GM18907 (cell line): ENCODE measurements at regions not wholly inside any gene's neighbourhood (a gene's known extent, or its start where the extent isn't known, plus 50 kb on each side); places are given as distances from the start of the nearest gene placed in this dataset.

Experiments used
- ATAC-seq: cut with Tn5 transposase; IDR thresholded peaks from one replicate; pipeline ENCODE4 v1.9.1; 2021; ENCODE audit warnings: mild to moderate bottlenecking, moderate library complexity; ENCODE audit not compliant: unreplicated experiment

GRCh38 chr9:99513441-99514112 lies 291.5 kb downstream of the SEC61B start:
- peak; percentile 65 for ATAC-seq

DNA sequence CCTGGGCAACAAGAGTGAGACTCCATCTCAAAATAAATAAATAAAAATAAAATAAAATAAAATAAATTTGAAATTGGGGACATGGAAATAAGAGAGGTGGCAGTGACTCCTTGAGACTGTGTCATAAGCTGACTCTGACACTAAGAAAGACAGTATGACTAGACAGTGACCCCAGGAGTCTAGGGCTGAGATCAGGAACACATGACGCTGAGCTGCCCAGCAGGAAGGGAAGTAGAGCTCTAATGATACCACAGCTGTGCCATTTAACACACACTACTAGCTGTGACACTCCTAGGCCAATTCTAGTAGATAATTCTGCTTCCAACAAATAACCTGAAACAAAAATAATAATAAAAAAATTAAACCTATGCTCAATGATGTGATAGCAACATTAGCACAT lies 293.0 kb downstream of the SEC61B start:
- ATAC-seq, result peak; percentile 53

- no peak for ATAC-seq
Measured at GRCh38 chr9:99515895-99516656, 294.0 kb downstream of the SEC61B start.

DNA sequence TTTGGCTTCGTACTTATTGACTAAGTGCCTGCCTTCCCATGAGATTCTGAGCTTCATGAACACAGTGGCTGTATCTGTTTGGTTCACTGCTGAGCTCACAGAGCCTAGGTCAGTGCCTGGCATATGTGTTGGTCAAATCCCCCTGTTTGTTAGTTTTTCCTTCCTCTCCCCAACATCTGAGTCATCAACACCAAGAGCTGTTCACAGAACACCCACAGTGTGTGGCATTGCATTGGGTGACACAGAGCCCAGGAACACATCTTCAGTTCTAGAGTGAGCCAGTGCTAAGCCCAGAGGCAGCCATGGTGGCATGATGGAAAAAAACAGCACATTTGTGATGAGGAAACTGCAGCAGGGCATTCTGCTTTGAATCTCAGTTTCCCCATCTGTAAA lies 294.6 kb downstream of the SEC61B start:
- ATAC-seq, result no peak

DNA sequence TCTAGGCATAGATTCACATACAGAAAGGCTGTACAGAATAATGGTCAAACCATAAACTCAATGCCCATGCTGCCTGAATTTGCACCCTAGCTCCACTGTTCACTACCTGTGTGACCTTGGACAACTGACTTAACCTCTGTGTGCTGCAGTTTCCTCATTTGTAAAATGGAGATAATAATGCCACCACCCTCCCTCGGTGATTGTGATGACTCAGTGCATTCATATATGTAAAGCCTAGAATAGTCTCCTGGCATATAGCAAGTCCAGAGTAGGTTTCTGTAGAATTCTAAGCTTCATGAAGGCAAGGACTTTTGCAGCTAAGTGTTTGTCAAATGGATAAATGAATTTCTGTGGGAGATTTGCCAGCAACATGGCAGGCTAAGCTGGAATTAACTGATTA lies 297.8 kb upstream of the NR4A3 start:
- no peak for ATAC-seq

- no peak for ATAC-seq
Measured at GRCh38 chr9:99531313-99531712, 290.4 kb upstream of the NR4A3 start.

- ATAC-seq, result no peak
Measured at GRCh38 chr9:99533421-99533820, 288.3 kb upstream of the NR4A3 start.

GRCh38 chr9:99537996-99538395 lies 283.7 kb upstream of the NR4A3 start:
- ATAC-seq, result no peak

- ATAC-seq, result no peak
Measured at GRCh38 chr9:99544526-99544925, 277.2 kb upstream of the NR4A3 start.

DNA sequence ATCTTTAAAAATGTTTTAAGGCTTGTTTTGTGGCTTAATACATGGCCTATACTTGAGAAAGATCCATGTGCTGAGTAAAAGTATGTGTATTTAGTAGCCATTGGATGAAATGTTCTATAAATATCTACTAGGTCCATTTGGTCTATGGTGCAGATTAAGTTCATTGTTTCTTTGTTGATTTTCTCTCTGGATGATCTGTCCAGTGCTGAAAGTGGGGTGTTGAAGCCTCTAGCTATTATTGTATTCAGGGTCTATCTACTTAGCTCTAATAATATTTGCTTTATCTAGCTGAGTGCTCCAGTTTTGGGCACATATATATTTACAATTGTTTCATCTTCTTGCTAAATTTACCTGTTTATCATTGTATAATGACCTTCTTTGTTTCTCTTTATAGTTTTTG lies 272.2 kb upstream of the NR4A3 start:
- no peak for ATAC-seq

DNA sequence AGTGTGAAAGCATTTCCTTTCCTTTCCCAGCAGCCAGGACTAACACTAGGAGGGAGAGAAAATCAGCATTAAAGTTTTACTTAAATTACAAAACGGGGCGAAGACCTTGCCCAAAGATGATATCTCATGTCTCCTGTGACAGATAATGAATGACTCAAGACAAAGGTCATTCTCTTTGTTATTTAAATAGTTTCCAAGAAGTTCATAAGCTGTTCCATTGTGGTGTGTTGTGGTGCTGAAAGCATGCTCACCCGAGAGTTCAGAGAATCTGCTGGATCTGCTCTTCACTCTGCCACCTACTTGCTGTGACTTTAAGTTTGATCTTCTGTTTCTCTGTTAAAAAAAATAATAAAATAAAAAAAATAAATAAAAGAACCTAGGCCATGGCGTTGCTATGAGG lies 265.9 kb upstream of the NR4A3 start:
- ATAC-seq, result no peak

DNA sequence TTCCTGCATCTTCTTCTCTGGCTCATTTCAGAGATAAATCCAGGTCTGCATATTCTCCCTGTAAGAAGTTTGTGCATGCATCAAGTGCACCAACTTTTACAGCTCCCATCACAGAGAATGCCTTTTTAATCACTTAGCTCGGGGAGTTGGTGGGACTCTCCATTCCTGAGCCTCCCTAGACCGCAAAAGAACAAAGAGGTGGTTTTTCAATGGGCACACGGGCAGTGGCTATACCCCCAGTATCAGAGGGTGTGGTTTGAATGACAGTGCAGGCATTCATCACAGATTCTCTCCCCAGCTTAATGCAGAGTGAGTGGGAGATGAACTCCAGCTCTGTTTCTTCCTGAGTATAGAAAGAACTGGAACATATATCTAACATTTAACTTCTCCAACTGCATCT lies 264.7 kb upstream of the NR4A3 start:
- no peak for ATAC-seq

DNA sequence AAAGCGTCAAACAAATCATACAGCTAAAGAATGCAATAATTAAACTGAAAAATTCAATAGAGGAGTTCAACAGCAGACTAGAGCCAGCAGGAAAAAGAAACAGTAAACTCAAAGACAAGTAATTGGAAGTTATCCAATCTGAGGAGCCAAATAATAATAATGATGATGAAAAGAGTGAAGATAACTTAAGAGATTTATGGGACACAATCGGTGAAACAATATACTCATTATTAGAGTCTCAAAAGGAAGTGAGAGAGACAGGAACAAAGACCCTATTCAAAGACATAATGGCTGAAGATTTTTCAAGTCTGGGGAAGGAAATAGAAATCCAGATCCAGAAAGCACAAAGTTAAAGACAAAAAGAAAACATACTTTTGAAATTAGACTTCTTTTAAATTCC lies 263.9 kb upstream of the NR4A3 start:
- ATAC-seq, result no peak

DNA sequence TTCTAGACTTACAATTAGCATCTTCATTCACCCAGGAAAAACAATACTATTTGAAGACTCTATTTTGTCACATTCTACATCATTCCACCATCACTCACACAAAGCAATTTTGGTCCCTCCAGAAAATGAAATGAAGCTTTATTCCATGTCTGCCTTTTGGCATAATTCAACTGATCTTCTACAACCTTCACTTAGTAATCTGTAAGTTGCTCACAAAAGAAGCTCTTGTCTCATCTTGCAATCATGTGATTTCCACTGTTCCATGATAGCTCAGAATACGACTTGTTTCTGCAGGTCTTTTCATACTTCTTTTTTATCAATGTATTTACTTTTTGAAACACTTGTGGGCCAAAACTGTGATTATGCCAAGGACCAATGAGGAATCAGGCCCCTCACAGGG lies 261.9 kb upstream of the NR4A3 start:
- no peak for ATAC-seq

- no peak for ATAC-seq
Measured at GRCh38 chr9:99560561-99560960, 261.1 kb upstream of the NR4A3 start.

- ATAC-seq, result no peak
Measured at GRCh38 chr9:99561509-99561917, 260.2 kb upstream of the NR4A3 start.

- no peak for ATAC-seq
Measured at GRCh38 chr9:99561961-99562565, 259.6 kb upstream of the NR4A3 start.

DNA sequence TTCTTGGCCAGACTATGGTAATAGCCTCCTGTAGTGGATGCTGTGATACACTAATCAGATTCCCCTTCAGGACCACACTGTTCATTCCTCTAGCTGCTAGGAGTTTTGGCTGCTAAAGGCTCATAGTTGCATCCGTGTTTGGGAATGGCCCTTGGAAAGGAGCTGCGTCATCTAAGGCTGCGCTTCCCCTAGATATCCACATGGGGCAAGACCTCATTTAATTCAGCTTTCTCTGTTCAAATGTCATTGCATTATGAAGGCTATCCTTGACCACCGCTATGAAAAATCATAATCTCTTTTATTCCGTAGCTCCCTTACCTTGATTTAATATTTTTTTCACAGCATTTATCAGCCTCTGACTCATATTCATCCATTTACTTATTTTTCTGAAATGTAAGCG lies 258.3 kb upstream of the NR4A3 start:
- ATAC-seq, result no peak

DNA sequence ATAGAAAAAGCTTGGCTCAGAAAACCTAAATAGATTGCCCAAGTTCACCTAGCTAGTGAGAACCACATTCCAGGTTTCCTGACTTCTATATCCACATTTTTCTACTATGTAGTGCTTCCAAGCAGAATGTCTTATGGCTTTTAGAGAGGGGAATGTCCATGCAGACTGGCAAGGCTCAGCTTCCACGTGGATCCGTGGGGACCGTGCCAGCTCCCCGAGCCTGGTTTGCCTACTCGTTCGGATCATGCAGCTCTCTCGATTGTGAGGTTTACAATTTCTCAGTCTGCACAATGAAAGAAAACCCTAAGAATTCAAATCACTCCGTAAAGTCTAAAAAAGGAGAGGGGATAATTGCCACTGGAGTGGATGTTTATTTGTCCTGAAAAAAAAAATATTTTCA lies 256.5 kb upstream of the NR4A3 start:
- no peak for ATAC-seq

DNA sequence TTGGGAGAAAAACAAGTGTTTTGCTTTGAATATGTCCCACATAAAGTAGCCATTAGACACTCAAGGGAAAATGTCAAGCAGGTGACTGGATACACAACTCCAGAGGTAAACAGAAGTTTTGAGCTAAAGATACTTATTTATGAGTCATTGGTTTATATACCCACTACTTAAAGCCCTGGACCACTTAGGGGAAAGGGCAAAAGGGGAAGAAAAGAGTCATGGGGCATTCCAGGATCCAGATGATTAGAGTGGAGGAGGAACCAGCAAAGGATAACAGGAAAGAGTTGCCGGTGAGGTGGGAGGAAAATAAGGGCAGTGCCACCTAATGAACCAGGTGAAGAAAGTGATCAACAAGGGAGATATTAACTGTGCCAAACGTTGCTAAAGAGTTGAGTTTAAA lies 254.2 kb upstream of the NR4A3 start:
- ATAC-seq, result no peak

DNA sequence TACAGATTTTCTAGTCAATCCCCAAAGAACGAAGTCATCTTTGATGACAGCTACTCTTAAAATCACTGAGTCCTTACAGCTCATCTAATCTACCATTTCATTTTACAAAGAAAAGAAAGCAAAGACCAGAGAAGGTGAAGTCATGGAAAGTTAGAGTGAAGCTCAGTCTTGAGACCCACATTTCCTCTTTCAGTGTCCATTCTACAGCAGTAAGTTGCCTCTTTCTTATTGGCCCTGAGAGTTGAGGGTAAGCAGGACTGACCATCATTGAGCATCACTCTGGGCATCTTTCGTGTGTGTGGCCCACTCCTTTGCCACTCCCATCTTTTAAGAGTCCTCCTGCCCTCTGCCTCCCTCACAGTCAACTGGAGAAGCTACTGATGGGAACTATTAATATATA lies 251.8 kb upstream of the NR4A3 start:
- ATAC-seq, result no peak

DNA sequence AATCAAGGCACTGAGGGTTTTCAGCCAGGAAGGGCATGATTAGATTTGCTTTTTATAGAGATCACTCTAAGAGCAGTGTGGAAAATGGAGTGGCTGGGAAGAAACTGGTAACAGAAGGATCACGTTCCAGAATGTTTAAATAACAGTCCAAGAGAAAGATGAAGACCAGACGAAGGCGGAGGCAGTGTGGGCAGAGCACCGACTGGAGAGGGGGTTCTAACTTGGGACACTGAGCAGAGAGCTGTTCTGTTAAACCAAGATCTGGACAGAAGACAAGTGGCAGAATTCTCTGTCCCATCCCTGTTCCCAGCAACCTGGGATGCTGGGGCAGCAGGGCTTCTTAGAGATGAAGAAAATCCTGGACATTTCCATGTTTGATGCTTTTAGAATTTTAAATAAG lies 249.1 kb upstream of the NR4A3 start:
- no peak for ATAC-seq
